H4 (cell line): ENCODE measurements at regions not wholly inside any gene's neighbourhood (a gene's known extent, or its start where the extent isn't known, plus 50 kb on each side); places are given as distances from the start of the nearest gene placed in this dataset.
A peak's percentile ranks its signal among the peaks of the same experiment; 100 is the strongest.
"Not testable (repeated sequence)": the region's sequence is repeated elsewhere in the genome, so short reads cannot be mapped to it uniquely, and the experiment has no call there.

Experiments used
- DNase-seq: peaks from one replicate; pipeline ENCODE4 v3.0.0-alpha.2; 2015; ENCODE audit warnings: low spot score

DNA sequence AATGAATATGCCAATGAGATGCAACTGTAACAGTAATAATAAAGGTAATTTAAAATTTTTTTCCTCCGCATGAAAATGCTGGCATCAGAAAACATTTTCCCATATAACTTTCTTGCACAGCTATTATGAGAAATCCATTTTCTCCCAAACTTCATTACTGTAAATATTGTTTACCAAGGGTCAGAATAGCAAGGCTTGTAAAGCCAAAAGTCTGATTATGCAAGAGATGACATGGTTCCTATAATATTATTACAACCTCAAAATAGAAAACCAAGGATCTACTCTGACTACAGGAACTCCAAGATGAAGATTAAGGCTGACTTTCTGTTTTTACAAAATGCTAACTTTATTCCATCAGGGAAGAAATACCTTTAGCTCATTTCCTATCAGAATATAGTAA, 162.7 kb upstream of the CDK1 start:
- no peak for DNase-seq

GRCh38 chr10:60614363-60614762, 163.9 kb upstream of the CDK1 start:
- DNase-seq: no peak

- no peak for DNase-seq
These were observed 164.8 kb upstream of the CDK1 start for GRCh38 chr10:60613434-60613833.

- DNase-seq: peak; percentile 20
These were observed 167.0 kb upstream of the CDK1 start for GRCh38 chr10:60611291-60611747.

DNA sequence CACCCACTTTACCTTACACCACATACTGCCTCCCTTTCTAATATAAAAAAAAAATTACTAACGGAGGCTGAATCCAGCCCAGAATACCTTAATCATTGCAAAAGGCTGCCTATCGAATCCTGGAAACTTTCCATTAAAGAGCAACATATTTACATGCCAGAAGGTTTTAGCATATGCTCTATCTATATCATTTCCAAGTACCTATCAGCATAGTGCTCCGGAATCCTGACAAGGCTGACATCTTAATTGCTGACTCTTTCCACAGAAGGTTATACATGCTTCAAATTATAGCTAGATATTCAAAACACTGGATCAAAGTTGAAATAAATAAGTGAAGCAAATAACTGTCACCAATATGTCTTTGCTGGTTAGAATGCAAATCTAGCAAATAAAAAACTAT, 170.9 kb upstream of the CDK1 start:
- no peak for DNase-seq

DNA sequence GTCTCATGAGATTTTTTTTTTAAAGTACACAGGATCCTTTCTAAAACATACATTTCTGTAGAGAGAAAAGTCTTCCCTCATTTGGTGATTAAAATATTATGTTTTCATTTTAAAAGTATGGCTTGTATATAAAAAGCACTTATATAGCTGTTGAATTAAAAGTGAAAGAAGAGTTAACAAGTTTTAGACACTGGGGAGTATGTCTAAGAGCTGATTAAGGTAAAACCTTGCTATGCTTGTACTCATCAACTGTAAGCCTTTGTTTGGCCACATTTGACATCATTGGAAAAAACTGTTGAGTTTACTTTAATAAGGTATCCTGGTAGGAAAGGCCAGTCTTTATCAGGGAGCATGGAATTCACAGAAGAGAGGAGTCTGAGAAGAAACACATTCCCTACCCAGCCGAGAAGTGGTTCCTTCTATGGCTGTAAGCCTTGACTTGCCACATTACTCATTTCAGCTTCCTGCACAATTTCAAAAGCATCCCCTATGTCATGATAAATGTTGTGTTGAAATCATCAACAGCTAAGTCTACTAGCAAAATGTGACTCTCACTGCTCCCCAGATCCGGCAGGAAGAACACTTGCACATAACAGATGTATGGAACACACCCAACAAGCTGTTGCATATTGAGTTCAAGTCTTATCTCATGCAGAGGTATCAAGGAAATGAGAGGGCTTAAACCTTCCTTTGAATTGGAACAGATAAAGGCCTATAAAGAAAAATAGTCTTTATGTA, 171.8 kb upstream of the CDK1 start:
- DNase-seq: no peak

DNA sequence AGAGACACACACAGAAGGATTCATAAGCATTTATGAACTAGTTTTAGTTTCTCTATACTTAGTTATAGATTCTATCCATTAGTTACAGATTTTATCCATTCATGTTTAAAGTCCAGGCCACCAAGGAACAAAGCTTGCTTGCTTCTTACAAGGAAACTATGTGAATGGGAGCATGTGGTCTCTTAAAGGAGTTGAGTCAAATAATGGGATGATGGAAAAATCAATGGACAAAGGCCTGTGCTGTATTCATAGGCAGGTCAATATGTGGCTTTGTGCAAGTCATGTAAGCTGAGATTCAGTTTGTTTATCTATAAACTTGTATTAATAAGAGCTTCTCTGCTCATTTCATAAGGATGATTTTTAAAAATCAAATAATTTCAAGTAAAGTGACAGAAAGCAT, 172.8 kb upstream of the CDK1 start:
- no peak for DNase-seq

DNA sequence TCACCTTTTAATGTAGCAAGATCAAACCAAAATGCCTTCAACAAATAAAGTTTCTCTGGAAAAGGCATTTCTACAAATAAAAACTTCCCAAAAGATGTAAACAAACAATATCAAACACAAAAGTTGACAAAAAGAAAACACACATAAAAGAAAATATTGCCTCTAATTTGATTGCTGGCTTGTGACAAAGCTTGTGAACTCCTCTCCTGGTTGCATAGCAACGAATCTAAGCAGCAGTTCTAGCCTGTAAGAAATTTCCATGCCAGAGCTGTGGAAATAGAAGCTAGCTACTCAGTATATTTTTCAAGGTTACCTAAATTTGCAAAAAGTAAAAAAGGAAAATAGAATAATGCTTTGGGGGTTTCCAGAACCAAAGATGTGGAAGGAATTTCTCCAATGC, 173.9 kb upstream of the CDK1 start:
- no peak for DNase-seq

DNA sequence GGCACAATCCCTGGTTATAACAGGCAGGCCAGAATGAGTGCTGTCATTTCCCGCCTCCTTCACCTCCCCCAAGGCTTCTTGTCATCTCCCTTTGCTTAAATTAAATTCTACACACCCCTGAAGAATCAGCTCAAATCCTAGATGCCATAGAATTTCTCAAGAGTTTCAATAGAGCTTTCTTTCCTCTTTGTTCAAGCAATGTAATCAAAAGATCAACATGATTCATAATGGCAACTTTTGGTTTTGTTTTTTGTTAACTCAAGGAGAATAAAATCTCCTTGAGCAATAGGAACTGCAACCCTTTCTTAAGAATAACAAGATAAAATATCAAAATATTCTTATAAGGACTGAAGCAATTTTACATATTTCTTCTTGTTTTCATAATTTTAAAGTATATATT, 180.8 kb upstream of the CDK1 start:
- no peak for DNase-seq

DNA sequence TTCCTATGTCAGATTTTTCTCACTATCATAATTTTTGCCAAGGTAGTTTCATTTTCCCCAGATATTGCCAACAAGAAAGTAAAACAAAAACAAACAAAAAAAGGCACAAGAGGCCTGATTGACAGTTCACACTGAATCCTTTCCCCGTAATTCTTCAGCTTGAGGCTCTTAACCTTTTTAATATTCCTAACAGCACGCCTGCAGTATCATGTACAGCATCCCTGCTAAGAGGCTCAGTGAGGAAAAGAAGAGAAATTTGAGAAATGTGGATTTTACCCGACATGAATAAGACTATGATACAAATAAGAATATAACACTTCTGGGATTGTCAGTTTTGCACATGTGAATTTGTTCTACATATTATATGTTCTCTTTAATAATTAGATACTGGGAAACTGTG, 182.4 kb upstream of the CDK1 start:
- no peak for DNase-seq

DNA sequence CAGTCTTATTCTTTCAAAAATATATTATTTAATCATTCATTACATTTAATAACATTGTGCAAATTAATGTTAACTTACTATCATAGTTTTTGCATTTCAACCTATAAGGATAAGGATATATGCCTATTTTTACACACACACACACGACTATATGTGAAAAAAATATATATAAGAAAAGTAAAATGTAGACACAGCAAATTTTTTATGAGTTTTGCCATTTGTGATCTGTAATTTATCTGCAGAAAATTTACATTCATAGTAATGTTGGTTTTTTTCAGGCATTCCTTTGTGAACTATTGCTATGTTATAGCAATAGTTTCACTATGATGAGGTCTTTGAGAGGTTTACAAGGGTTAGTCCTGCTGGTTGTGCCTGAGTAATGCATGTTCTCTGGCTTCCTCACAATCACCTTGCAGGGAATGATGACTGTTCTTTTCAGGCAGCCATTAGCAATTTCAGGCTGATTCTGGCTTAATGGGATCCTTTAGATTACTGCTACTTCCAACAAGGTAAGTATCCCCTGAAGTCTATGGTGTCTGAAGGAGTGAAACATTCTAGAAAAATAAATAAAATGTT, 183.7 kb upstream of the CDK1 start:
- DNase-seq: peak; percentile 21

- DNase-seq: no peak
These were observed 187.2 kb upstream of the CDK1 start for GRCh38 chr10:60591119-60591518.

- DNase-seq: no peak
These were observed 188.9 kb upstream of the CDK1 start for GRCh38 chr10:60589376-60589775.

GRCh38 chr10:60581782-60582181, 192.1 kb upstream of the ANK3 start:
- not testable (repeated sequence) for DNase-seq

DNA sequence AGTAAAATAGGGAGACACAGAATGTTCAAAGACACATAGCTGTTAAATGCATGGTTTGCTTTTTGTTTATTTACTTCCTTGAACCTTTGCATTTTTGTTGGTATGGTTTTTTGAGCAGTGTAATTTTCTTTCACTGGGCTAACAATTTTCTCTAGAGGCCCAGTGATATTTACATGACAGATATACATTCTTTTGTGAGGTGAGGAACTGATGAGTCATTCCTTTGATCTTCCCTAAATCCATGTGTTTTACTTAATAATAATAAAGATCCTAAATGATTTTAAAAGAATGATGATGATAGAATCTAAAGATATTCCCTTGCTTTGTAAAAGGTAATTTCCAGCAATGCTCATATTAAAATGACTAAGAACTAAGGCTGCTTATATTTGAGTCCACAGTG, 188.5 kb upstream of the ANK3 start:
- no peak for DNase-seq

- DNase-seq: no peak
These were observed 186.7 kb upstream of the ANK3 start for GRCh38 chr10:60576130-60577069.

- no peak for DNase-seq
These were observed 185.4 kb upstream of the ANK3 start for GRCh38 chr10:60575105-60575504.

- DNase-seq: no peak
These were observed 184.7 kb upstream of the ANK3 start for GRCh38 chr10:60574388-60574787.

DNA sequence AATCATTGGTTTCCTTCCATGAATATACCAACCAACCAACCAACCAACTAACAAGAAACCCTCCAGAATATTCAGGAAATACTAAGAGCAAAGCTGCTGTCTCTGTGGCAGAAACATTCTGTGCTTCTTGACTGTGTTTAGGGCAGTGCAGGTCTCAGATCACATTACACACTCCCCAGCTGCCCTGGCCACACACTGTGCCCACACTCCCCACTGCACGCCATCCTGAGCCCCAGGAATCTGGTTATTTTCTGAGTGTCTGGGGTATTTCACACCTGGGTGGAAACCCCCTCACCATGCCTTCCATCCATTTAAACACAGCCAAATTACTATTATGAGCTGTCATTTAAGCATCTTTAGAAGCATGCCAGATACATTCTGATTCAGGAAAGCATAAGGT, 183.7 kb upstream of the ANK3 start:
- DNase-seq: peak; percentile 58

GRCh38 chr10:60572511-60573194, 183.0 kb upstream of the ANK3 start:
- DNase-seq: peak; percentile 74

DNA sequence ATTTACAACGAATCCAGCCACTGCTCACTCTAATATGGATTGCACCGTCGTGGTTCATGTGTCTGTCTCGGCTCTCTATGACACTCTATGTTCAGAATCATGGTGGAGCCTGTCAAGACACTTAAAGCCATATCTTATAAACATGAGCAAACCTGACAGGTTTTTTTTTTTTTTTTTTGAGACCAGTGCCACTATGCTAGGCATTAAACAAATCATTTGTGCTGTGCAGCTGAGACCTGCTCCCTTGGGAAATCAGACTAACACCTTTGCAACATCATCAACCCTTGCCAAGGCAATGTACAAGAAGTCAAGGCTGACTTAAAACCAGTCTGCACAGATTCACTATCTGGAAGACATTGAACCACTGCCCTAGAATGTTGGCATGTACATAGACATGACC, 181.2 kb upstream of the ANK3 start:
- DNase-seq: no peak

DNA sequence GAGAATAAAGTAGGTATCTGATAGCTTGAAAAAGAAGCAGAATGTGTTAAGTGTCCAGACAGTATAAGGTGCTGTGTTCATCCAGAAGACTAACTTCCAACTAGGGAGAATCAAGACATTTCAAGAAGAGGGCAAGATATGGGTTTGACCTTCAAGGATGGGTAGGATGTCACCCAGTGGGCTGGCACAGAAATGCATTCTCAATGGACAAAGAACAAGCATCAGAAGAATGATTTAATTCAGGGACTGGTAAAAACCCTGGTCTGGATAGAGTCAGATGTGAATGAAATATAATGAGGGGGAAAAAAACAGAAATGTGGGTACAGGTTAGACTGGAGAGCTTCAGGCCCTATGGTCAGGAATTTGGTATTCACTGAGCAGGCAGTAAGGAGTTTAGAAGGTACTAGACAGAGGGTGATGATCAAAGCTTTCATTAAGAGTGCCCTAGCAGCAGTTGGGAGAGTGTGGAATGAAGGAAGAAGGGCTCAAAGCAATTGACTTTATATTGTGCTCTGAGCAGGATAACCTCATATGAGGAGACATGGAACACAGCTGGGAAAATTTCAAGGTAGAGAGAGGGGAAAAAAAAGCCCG, 180.7 kb upstream of the ANK3 start:
- DNase-seq: no peak
